ENCODE measurements at regions not wholly inside any gene's neighbourhood (a gene's known extent, or its start where the extent isn't known, plus 50 kb on each side); places are given as distances from the start of the nearest gene placed in this dataset.

DNA sequence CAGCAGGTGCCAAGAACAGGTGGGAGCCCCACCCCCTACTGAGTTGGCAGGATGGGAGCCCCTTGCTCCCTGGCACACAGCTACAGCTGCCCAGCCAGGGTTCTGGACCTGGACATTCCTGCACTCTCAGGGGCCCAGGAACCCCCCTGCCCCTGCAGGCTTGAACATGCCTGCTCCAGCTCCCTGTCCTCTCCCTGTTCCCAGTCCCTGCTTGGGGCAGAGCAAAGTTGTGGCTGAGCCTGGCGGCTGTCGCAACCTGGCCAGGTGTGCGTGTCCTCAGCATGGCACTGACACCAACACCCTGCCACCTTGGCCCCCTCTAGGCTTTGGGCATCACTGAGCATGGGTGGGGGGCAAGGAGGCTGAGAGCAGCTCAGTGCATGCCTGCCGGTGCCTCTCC lies 491.2 kb upstream of the NOX3 start:
- Histone ChIP-seq H3K4me3 (ENCODE audit: low read depth, low read length) (no peak overlapping the region), H3K36me3 (no peaks in the 10 kb centered on the region), H3K27me3 (no peaks in the 10 kb centered on the region), H3K4me1 (no peaks in the 10 kb centered on the region), H3K9me3 (no peaks in the 10 kb centered on the region)
- TF ChIP-seq, protein P1, sequence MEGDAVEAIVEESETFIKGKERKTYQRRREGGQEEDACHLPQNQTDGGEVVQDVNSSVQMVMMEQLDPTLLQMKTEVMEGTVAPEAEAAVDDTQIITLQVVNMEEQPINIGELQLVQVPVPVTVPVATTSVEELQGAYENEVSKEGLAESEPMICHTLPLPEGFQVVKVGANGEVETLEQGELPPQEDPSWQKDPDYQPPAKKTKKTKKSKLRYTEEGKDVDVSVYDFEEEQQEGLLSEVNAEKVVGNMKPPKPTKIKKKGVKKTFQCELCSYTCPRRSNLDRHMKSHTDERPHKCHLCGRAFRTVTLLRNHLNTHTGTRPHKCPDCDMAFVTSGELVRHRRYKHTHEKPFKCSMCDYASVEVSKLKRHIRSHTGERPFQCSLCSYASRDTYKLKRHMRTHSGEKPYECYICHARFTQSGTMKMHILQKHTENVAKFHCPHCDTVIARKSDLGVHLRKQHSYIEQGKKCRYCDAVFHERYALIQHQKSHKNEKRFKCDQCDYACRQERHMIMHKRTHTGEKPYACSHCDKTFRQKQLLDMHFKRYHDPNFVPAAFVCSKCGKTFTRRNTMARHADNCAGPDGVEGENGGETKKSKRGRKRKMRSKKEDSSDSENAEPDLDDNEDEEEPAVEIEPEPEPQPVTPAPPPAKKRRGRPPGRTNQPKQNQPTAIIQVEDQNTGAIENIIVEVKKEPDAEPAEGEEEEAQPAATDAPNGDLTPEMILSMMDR (IDR thresholded peaks at IDR 0.05; ENCODE audit: low read depth, low read length) = no peak
- no peak for DNase-seq

DNA sequence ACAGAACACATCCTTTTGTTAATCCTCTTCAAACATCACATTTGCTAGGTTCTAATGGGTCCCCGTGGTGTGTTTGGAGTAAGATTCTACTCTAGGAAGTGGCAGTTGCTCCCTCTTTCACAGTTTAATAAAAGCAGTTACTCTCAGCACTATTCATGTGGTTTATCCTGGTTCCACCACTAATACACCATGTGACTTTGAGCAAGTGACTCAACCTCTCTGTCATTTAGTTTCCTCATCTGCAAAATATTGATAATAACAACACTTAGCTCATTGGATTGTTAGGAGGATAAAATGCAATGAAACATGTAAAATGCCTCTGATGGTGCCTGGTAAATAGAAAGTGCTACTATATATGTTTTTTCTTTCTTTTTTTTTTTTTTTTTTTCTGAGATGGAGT lies 488.0 kb upstream of the NOX3 start:
- no peak for DNase-seq

GRCh38 chr6:155939253-155939652 lies 483.6 kb upstream of the NOX3 start:
- Histone ChIP-seq H3K27me3 (no peaks in the 10 kb centered on the region), H3K9me3 (no peaks in the 10 kb centered on the region; the same call in 1 of the 2 replicates), H3K4me1 (peaks cover 10% of the 10 kb centered on the region), H3K36me3 (no peaks in the 10 kb centered on the region), H3K4me3 (ENCODE audit: low read depth, low read length) (no peak overlapping the region)
- no peak for DNase-seq
- TF ChIP-seq, protein P1 (IDR thresholded peaks at IDR 0.05; ENCODE audit: low read depth, low read length) = no peak

More for the DNA sequence above, 488.0 kb upstream of the NOX3 start:
- Histone ChIP-seq H3K4me1 (peaks cover 10% of the 10 kb centered on the region), H3K4me3 (ENCODE audit: low read depth, low read length) (no peak overlapping the region), H3K9me3 (no peaks in the 10 kb centered on the region; the same call in 1 of the 2 replicates), H3K27me3 (no peaks in the 10 kb centered on the region), H3K36me3 (no peaks in the 10 kb centered on the region)
- TF ChIP-seq, protein P1 (IDR thresholded peaks at IDR 0.05; ENCODE audit: low read depth, low read length) = no peak

- no peak overlapping the region for H3K4me3 ChIP-seq (ENCODE audit: low read depth, low read length)
- TF ChIP-seq, protein P1 (IDR thresholded peaks at IDR 0.05; ENCODE audit: low read depth, low read length) = no peak
- DNase-seq = no peak
- no peaks in the 10 kb centered on the region; the same call in 1 of the 2 replicates for H3K9me3 ChIP-seq
- no peaks in the 10 kb centered on the region for H3K36me3 ChIP-seq
- H3K27me3 ChIP-seq = no peaks in the 10 kb centered on the region
- H3K4me1 ChIP-seq = peaks cover 10% of the 10 kb centered on the region
Observed at GRCh38 chr6:155936551-155936950, 480.9 kb upstream of the NOX3 start.

DNA sequence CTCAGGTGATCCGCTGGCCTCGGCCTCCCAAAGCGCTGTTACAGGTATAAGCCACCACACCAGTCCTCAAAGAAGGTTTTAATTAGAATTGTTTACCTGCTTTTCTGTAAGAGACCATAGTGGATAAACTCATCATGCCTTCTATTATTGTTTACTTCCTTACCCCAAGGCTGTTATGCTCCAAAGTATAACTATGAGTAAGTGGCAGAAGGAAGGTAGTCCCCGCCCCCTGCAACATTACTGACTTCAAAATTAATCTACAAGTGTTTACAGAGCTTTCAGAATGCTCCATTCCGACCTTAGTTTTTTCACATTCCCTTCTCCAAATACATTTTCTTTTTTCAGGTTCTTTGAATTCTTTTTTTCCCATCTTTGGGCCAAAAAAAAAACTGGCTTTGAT lies 480.5 kb upstream of the NOX3 start:
- Histone ChIP-seq H3K4me1 (peaks cover 10% of the 10 kb centered on the region), H3K27me3 (no peaks in the 10 kb centered on the region), H3K4me3 (ENCODE audit: low read depth, low read length) (no peak overlapping the region), H3K36me3 (no peaks in the 10 kb centered on the region), H3K9me3 (no peaks in the 10 kb centered on the region; the same call in 1 of the 2 replicates)
- TF ChIP-seq, protein P1 (IDR thresholded peaks at IDR 0.05; ENCODE audit: low read depth, low read length) = no peak
- no peak for DNase-seq

DNA sequence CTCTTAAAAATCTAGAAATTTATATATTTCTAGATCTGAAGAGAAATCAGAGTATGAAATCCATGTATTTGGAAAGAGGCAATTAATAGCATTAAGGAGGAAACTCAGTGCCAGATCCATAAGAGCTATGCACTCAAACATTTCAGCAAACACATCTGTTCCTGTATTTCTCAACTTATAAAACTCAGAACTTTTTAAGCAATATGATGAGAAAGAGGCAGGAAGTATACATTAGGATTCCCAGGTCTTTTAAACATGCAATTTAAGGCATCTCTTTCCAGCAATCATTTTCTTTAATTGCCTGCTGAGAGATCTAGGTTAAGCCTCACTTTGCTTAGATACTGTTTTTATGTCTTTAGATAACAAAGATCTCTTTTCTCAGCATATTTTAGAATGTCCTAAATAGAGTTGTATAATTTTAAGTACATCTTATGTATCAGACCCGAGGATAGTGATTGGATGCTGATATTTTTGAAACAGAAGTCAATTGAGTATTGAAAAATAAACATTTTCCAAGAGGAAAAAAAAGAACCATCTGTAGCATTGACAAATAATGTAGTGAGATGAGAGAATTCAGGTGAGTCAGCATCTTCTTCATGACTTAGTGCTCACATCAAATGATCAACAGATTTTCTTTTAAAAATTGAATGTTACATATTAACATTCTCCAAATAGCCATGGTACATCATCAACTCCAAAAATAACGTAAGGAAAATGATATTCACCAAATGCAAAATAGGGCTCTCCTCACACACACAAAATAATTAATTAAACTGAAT lies 461.4 kb upstream of the NOX3 start:
- DNase-seq = no peak
- Histone ChIP-seq H3K4me1 (no peaks in the 10 kb centered on the region), H3K27me3 (no peaks in the 10 kb centered on the region), H3K4me3 (ENCODE audit: low read depth, low read length) (no peak overlapping the region), H3K36me3 (no peaks in the 10 kb centered on the region), H3K9me3 (no peaks in the 10 kb centered on the region)
- TF ChIP-seq, protein P1 (IDR thresholded peaks at IDR 0.05; ENCODE audit: low read depth, low read length) = no peak

Measured in BE2C (cell line).